ENCODE measurements at regions not wholly inside any gene's neighbourhood (a gene's known extent, or its start where the extent isn't known, plus 50 kb on each side); places are given as distances from the start of the nearest gene placed in this dataset.

DNA sequence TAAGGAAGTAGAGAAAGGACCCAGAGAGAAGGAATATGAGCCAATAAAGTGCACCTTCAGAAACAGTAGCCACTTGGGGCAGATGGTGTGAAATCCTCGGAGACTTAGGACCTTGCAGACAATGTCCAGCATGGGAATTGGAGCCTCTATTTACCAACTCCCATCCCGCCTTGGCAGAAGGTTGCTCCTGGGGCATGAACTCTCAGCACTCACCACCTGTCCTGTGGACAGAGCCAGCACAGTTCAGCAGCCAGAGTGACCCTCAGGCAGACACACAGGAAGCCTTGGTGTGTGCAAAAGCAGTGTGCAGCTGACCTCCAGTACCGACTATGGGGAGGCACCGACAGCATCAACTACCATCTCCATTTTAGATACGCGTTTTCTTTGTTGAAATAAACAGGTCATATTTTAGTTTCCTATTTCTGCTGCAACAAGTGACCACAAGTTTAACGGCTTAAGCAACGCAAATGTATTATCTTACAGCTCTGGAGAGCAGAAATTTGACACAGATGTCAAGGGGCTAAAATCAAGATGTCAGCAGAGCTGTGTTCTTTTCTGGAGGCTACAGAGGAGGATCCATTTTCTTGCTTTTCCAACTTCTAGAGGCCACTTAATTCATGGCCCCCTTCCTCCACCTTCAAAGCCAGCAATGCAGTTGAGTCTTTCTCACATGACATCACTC lies 428.1 kb downstream of the MED13L start:
- no peak for TF ChIP-seq POLR2AphosphoS5 (IDR thresholded peaks at IDR 0.05; ENCODE audit: insufficient read depth, low read depth, low read length)
- TF ChIP-seq, protein P1, sequence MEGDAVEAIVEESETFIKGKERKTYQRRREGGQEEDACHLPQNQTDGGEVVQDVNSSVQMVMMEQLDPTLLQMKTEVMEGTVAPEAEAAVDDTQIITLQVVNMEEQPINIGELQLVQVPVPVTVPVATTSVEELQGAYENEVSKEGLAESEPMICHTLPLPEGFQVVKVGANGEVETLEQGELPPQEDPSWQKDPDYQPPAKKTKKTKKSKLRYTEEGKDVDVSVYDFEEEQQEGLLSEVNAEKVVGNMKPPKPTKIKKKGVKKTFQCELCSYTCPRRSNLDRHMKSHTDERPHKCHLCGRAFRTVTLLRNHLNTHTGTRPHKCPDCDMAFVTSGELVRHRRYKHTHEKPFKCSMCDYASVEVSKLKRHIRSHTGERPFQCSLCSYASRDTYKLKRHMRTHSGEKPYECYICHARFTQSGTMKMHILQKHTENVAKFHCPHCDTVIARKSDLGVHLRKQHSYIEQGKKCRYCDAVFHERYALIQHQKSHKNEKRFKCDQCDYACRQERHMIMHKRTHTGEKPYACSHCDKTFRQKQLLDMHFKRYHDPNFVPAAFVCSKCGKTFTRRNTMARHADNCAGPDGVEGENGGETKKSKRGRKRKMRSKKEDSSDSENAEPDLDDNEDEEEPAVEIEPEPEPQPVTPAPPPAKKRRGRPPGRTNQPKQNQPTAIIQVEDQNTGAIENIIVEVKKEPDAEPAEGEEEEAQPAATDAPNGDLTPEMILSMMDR (IDR thresholded peaks at IDR 0.05; ENCODE audit: extremely low read depth in 1 of 2, insufficient read depth in 1 of 2, low read depth in 1 of 2, low read length in 2 of 2): no peak
- no peak for TF ChIP-seq POLR2A (IDR thresholded peaks at IDR 0.05; ENCODE audit: low read depth, low read length)
- TF ChIP-seq, protein P2, sequence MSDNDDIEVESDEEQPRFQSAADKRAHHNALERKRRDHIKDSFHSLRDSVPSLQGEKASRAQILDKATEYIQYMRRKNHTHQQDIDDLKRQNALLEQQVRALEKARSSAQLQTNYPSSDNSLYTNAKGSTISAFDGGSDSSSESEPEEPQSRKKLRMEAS (IDR thresholded peaks at IDR 0.05; ENCODE audit: insufficient read depth, insufficient read length): no peak

Measured in endothelial cell of umbilical vein (primary cell).